HL-60 (cell line): ENCODE measurements at regions not wholly inside any gene's neighbourhood (a gene's known extent, or its start where the extent isn't known, plus 50 kb on each side); places are given as distances from the start of the nearest gene placed in this dataset.
A peak's percentile ranks its signal among the peaks of the same experiment; 100 is the strongest.

Experiments
- DNase-seq, 2 experiments: peaks; one replicate each; pipeline ENCODE4 v3.0.0-alpha.2; 2010 to 2020; ENCODE audit warnings: low read depth in 1 of 2, low spot score in 1 of 2
- H3K27ac ChIP-seq: fragments of 250-450 bp; sonication (Bioruptor Pico); replicated peaks from 2 replicates; pipeline ENCODE4 v1.5.1; 2020; ENCODE audit warnings: mild to moderate bottlenecking, moderate library complexity
- H3K27me3 ChIP-seq: fragments of 250-450 bp; sonication (Bioruptor Pico); 2 replicates; pipeline ENCODE4 v1.5.1; 2021; ENCODE audit warnings: mild to moderate bottlenecking, moderate library complexity; ENCODE audit not compliant: insufficient read depth, poor library complexity, severe bottlenecking
- H3K4me3 ChIP-seq: replicated peaks from 2 replicates; pipeline ENCODE4 v1.5.1; 2011; ENCODE audit warnings: mild to moderate bottlenecking, control low read depth, low read length; ENCODE audit not compliant: insufficient read depth
- CTCF ChIP-seq: IDR thresholded peaks from one replicate; pipeline ENCODE4 v1.5.1; 2011; ENCODE audit warnings: low read length, control low read depth, inconsistent platforms; ENCODE audit not compliant: insufficient read depth
- GABPA ChIP-seq: IDR thresholded peaks from 2 replicates; pipeline ENCODE4 v1.6.1; 2012; ENCODE audit warnings: low read depth
- POLR2AphosphoS5 ChIP-seq: IDR thresholded peaks from 2 replicates; pipeline ENCODE4 v1.6.1; 2012; ENCODE audit warnings: low read depth
- REST ChIP-seq: IDR thresholded peaks from 2 replicates; pipeline ENCODE4 v1.6.1; 2012; ENCODE audit warnings: low read depth; ENCODE audit not compliant: insufficient replicate concordance
- SPI1 ChIP-seq: IDR thresholded peaks from 2 replicates; pipeline ENCODE4 v1.6.1; 2012; ENCODE audit warnings: low read depth, mild to moderate bottlenecking, borderline replicate concordance

GRCh38 chr3:112751061-112751460 lies 95.6 kb downstream of the CD200R1L start:
- no peak for DNase-seq
- H3K27me3 ChIP-seq, result no peaks in the 10 kb centered on the region
- H3K27ac ChIP-seq, result peak overlapping the region; percentile 13; the same call in 1 of the 2 replicates
- no peak for TF ChIP-seq REST
- TF ChIP-seq GABPA, result no peak
- no peak for TF ChIP-seq SPI1
- no peak for TF ChIP-seq CTCF
- no peak for TF ChIP-seq POLR2AphosphoS5
- no peak overlapping the region for H3K4me3 ChIP-seq

GRCh38 chr3:112747624-112748023 lies 99.0 kb downstream of the CD200R1L start:
- no peak for DNase-seq
- Histone ChIP-seq H3K4me3 (no peak overlapping the region), H3K27ac (no peak overlapping the region), H3K27me3 (no peaks in the 10 kb centered on the region)
- no peak for TF ChIP-seq CTCF

GRCh38 chr3:112746675-112747280 lies 99.9 kb downstream of the CD200R1L start:
- TF ChIP-seq GABPA (no peak), CTCF (no peak), REST (no peak), POLR2AphosphoS5 (no peak), SPI1 (no peak)
- H3K27ac ChIP-seq, result no peak overlapping the region
- DNase-seq, result no peak
- H3K27me3 ChIP-seq, result no peaks in the 10 kb centered on the region
- H3K4me3 ChIP-seq, result no peak overlapping the region

GRCh38 chr3:112745567-112746248 lies 101.0 kb downstream of the CD200R1L start:
- Histone ChIP-seq H3K4me3 (no peak overlapping the region), H3K27ac (no peak overlapping the region), H3K27me3 (no peaks in the 10 kb centered on the region)
- DNase-seq, result no peak
- TF ChIP-seq POLR2AphosphoS5 (no peak), CTCF (no peak), SPI1 (no peak), REST (no peak), GABPA (no peak)
